SHP77 treated with DMSO at 0.1 percent for 48 hours (cell line): ENCODE measurements at regions not wholly inside any gene's neighbourhood (a gene's known extent, or its start where the extent isn't known, plus 50 kb on each side); places are given as distances from the start of the nearest gene placed in this dataset.
A peak's percentile ranks its signal among the peaks of the same experiment; 100 is the strongest.

Source experiments
- DNase-seq: peaks from one replicate; lab custom pipeline; 2025; lab: John Stamatoyannopoulos, UW

GRCh38 chr14:44149597-44149996 is 357.5 kb downstream of the FSCB start:
- peak; percentile 36 for DNase-seq

DNA sequence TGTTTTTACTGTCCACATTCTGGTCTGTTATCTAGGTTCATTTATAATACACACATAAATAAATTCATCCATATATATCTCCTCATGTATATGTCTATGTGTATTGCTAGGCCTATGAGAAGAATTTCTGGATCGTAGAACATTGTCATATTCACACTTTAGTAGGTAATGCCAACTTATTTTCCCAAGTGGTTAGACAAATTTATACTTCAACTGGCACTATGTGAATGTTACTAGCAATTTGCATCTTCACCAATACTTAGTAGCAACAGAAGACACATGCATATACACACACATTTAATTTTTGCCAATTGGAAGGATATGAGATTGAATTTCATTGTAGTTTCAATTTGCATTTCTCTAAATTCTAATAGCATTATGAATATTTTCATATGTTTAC is 365.1 kb downstream of the FSCB start:
- no peak for DNase-seq

DNA sequence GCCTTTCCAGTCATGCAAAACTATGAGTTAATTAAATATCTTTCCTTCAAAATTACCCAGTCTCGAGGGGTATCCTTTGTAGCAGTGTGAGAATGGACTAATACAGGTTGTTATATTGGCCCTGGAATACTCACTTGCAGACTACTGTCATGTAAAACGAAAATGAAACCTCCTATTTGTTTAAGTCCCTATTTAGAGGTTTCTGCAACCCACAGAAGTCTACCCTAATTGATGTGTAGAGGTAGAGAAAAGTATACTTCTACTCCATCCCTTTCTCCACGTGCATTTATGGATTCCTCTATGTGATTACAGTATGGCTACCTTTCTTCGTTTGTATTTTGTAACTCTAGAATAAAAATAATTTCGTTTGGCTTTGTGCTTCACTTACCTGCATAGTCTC is 371.1 kb downstream of the FSCB start:
- DNase-seq: no peak

DNA sequence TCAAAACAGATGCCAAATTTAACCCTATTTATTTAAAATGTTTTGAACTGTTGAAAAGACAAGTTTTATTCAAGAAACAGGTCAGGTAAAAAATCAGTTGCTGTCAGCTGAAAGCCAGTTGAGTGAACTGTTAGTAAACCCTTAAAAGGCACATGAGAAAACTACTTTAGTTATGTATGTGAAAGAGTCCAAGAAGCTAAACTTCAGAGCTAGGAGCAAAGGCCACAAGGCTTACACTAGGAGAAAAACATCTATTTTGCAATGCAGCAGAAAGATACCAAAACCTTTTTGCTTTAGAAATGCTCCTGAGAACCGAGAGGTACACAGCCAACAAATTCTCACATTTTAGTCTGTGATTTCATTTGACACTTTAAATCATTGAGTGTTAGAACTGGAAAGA is 375.2 kb downstream of the FSCB start:
- DNase-seq: no peak

DNA sequence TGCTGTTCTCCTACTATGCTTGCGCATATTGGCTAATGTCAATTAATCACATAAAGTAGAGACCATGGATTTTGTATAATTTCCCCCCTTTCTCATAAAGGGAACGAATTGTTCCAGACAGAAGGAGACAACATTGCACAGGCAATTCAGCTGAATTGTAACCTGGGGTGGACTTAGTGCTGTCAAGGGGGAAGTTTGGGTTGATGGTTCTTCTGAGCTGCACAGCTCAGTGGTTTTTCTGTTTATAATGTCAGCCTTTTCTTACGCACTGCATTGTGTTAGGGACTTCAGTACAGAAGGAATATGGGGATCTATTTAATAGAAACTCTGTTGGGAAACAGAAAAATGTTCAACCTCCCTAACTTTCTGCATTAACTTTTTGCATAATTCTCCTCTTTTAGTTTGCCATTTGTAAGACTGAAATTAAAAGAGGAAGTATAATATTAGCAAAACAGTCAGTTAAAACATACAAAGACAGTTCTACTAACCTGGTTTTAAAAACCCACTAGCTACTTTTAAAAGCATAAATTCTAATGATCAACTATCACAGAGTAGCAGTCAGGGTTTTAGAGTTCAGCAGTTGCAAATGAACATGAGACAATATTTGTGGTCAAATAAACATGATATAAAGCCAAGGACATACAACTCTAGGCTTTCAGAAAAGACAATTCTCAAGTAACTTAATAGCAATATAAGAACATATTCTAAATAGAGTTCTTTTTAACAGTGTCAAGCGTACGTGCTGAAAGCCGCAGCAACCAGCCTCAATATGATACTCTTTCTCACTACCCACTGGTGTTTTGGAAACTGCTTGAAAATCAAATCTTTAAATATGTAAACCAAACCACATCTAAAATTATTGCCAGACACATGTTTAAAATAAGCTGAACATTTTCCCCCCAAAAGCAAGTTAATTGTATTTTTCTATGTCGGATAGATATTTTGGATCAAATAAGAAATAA is 393.0 kb downstream of the FSCB start:
- DNase-seq: no peak

DNA sequence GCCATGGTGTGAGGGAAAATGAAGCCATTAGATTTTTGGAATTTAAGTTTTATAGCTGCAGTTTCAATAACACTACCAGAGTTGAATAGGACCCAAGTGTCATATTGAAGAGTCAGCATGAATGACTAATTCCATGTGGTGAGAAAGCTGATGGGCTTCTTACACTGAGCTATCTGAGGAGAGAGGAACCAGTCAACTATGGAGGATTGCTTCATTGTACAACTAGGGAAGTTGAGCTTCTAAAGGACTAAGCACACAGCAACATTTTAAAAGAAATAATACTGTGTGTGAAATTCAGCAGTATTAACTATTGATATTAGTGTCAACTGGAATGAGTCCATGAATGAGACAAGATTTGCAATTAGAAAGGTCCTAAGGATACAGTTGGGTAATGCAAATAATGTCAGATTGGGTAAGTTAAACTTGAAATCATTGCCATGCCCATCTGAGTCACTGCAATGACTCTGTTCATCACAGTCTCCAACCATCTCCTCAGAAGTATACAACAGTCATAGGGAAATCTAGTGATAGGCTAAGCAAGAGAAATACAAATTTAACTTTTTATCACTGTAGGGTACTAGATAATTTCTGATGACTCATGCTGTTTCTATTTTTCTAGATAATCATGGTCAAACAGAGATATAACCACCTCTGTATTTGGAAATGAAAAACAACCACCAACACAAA is 394.2 kb downstream of the FSCB start:
- no peak for DNase-seq

GRCh38 chr14:44109036-44109435 is 398.0 kb downstream of the FSCB start:
- DNase-seq: no peak

DNA sequence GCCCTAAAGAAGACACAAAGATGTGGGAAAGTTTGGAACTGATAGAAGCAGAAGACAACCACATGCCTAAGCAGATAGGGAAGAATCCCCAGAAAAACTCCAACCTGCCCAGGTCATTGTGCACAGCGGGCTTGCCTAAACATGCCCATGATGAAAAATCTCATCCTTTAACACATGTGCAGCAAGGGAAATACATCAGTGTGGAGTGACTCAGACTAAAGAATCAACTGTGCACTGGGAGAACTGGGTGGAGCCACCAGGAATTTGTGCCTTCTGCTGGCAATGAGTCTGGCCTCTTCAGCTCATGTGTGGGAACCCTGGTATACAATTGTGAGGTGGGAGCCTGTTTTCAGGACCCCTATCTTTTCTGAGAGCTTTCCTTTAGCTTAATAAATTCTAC is 398.5 kb downstream of the FSCB start:
- no peak for DNase-seq

- no peak for DNase-seq
Observed at GRCh38 chr14:44107156-44107555, 399.9 kb downstream of the FSCB start.

GRCh38 chr14:44099743-44100488 is 407.2 kb downstream of the FSCB start:
- DNase-seq: no peak

DNA sequence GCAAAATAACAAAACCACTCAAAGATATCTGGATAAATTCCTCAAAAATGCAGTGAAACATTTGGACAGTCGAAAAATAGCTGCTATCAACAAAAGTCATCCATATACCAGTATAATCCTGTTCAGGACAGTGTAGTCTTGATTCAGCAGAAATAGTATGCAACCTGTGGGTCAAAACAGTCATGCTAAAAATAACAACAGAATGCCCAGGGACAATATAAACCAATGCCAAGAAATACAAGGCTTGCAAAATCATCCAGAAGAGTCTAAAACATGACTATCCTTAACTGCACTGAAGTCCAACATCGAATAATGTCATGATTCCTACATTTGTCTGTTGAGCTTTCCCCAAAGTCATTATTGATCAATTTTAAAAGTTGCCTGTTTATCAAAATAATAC is 425.9 kb downstream of the FSCB start:
- no peak for DNase-seq

- no peak for DNase-seq
Observed at GRCh38 chr14:44070046-44070445, 437.0 kb downstream of the FSCB start.

DNA sequence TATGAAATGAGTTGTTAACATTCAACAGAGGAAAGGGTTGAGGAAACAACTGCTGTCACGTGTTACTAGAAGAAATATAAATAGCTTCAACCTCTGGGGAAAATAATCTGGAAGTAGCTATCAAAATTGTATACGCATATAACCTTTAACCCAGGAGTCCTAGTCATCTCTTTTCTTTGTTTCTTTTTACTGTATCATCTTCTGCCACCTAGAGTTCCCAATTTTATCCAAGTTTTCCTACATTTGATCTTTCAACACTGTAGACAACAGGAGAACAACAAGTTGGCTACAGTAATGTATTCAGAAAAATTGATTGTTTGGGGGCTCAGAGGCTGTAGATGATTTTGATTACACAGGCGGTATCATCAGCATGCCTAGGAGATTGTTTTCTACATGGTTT is 453.7 kb downstream of the FSCB start:
- DNase-seq: no peak

DNA sequence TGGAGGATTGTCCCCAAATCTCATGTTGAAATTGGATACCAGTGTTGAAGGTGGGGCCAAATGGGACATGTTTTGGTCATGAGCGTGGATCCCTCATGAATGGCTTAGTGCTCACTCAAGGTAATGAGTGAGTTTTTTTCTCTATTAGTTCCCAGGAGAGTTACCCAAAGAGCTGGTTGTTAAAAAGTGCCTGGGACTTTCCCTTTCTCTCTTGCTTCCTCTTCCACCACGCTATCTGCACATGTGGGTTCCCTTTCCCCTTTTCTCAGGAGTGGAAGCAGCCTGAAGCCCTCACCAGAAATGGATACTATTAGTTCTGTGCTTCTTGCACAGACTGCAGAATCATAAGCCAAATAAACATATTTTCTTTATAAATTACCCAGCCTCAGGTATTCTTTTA is 465.4 kb downstream of the FSCB start:
- no peak for DNase-seq

GRCh38 chr14:44040561-44040960 is 466.5 kb downstream of the FSCB start:
- DNase-seq: no peak

- DNase-seq: no peak
Observed at GRCh38 chr14:44036248-44036647, 470.8 kb downstream of the FSCB start.

- DNase-seq: no peak
Observed at GRCh38 chr14:44035707-44036106, 471.4 kb downstream of the FSCB start.

DNA sequence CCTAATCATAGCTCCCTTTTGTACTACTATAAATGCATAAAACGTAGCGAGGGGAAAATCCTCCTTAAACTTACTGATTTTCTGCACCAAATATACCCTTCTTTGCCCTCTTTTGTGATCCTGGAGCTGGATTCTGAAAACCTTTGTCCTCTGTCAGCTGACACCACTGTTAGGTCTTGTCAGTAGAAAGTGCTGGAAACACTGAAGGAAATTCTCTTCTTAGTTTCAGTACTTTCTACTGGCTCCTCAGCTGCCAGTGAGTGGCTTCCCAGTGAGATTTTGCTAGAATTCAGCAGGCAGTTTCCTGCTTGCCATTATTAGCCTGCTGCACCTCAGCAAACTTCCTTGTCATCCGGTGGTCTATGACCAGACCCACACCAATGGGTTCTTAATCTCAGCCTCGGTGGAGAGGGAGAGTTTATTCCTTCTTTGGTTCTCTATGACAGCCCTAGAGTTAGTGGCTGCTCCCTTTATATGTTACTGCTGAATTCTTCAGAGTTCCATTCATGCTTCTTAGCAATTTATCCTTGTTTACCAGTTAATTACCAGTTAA is 476.2 kb downstream of the FSCB start:
- DNase-seq: no peak

- DNase-seq: no peak
Observed at GRCh38 chr14:44029933-44030332, 477.1 kb downstream of the FSCB start.

DNA sequence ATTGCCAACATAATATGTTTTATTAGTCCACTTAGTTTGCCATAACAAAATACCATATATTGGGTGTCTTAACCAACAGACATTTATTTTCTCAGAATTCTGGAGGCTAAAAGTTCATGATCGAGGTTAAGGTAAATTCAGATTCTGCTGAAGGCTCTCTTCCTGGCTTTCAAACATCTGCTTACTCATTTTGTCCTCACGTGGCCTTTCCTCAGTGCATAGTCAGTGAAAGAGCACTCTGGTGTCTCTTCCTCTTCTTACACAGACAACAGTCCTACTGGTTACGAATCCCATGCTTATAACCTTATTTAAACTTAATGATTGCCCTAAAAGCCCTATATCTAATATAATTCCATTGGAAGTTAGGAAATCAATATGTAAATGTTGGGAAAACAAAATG is 479.7 kb downstream of the FSCB start:
- no peak for DNase-seq

- DNase-seq: no peak
Observed at GRCh38 chr14:44010595-44010994, 496.5 kb downstream of the FSCB start.

DNA sequence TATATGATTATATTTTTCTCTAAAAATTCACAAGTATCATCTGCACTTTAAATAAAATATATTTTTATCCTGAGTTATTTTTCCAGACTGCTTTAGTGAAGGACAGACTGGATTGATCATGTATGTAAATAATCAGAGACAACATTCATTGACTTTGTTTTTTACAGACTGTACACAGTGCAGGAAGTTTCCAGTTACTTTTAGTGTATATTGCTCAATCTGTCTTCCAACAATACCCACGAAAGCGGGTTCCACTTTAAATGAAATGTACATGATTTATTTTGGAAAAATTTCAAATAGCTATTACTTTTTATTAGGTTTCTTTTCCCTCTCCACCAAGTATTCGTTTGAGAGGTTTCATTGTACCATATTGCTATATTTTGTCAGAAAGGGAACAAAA is 497.0 kb downstream of the FSCB start:
- DNase-seq: no peak
